ENCODE measurements at regions not wholly inside any gene's neighbourhood (a gene's known extent, or its start where the extent isn't known, plus 50 kb on each side); places are given as distances from the start of the nearest gene placed in this dataset.
A peak's percentile ranks its signal among the peaks of the same experiment; 100 is the strongest.
"Not testable (repeated sequence)": the region's sequence is repeated elsewhere in the genome, so short reads cannot be mapped to it uniquely, and the experiment has no call there.

DNA sequence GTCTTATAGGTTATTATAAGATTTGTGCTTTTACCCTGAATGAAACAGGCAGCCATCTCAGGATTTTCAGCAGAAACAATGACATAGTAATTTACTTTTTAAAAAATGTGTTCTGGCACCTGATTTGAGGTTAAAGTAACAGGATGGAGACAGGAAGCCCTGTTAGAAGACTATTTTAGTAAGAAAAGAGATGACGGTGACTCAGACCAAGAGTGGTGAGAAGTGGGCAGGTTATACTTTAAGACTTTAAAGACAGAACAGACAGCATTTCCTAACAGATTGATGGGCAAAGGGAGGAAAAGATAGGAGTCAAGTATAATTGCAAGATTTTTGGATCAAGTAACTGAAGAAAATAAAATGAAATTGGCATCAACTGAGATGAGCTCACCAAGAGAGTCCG, 436.8 kb upstream of the NR5A2 start:
- TF ChIP-seq, protein P1, sequence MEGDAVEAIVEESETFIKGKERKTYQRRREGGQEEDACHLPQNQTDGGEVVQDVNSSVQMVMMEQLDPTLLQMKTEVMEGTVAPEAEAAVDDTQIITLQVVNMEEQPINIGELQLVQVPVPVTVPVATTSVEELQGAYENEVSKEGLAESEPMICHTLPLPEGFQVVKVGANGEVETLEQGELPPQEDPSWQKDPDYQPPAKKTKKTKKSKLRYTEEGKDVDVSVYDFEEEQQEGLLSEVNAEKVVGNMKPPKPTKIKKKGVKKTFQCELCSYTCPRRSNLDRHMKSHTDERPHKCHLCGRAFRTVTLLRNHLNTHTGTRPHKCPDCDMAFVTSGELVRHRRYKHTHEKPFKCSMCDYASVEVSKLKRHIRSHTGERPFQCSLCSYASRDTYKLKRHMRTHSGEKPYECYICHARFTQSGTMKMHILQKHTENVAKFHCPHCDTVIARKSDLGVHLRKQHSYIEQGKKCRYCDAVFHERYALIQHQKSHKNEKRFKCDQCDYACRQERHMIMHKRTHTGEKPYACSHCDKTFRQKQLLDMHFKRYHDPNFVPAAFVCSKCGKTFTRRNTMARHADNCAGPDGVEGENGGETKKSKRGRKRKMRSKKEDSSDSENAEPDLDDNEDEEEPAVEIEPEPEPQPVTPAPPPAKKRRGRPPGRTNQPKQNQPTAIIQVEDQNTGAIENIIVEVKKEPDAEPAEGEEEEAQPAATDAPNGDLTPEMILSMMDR (IDR thresholded peaks at IDR 0.05; ENCODE audit: insufficient read depth, low read depth, low read length, missing control alignments) = no peak
- peak; percentile 48 for DNase-seq (ENCODE audit: low read depth)
- no peak overlapping the region for H3K4me3 ChIP-seq (ENCODE audit: low read depth, low read length)

DNA sequence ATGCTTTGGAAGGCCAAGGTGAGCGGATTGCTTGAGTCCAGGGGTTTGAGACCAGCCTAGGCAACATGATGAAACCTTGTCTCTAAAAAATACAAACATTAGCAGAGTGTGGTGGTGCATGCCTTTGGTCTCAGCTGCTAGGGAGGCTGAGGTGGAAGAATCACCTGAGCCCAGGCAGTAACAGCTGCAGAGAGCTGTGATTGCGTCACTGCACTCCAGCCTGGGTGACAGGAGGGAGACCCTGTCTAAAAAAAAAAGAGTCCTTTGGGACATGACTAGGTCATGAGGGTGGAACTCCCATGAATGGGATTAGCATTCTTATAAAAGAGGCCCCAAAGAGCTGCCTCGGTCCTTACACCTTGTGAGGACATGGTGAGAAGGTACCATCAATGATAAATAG, 436.0 kb upstream of the NR5A2 start:
- TF ChIP-seq, protein P1 (IDR thresholded peaks at IDR 0.05; ENCODE audit: insufficient read depth, low read depth, low read length, missing control alignments) = no peak
- no peak overlapping the region for H3K4me3 ChIP-seq (ENCODE audit: low read depth, low read length)
- DNase-seq (ENCODE audit: low read depth) = no peak

DNA sequence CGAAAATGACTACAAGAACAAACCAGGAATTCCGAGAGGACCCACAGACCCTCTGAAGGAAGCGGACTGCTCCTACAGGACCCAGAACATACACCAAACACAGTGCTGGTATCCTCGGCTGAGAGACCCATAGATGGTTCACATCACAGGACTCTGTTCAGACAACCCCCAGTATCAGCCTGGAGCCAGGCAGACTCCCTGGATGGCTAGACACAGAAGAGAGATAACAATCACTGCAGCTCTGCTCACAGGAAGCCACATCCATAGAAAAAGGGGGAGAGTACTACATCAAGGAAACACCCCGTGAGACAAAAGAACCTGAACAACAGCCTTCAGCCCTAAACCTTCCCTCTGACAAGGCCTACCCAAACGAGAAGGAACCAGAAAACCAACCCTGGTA, 434.0 kb upstream of the NR5A2 start:
- no peak for DNase-seq (ENCODE audit: low read depth)
- H3K4me3 ChIP-seq (ENCODE audit: low read depth, low read length) = no peak overlapping the region
- TF ChIP-seq, protein P1 (IDR thresholded peaks at IDR 0.05; ENCODE audit: insufficient read depth, low read depth, low read length, missing control alignments) = no peak

DNA sequence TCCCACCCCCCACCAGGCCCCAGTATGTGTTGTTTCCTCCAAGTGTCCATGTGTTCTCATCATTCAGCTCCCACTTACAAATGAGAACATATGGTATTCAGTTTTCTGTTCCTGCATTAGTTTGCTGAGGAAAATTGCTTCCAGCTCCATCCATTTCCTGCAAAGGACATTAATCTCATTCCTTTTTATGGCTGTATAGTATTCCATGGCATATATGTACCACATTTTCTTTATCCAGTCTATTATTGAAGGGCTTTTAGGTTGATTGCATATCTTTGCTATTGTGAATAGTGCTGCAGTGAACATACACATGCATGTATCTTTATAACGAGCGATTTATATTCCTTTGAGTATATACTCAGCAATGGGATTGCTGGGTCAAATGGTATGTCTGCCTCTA, 431.1 kb upstream of the NR5A2 start:
- DNase-seq (ENCODE audit: low read depth); H3K4me3 ChIP-seq (ENCODE audit: low read depth, low read length): not testable (repeated sequence)

DNA sequence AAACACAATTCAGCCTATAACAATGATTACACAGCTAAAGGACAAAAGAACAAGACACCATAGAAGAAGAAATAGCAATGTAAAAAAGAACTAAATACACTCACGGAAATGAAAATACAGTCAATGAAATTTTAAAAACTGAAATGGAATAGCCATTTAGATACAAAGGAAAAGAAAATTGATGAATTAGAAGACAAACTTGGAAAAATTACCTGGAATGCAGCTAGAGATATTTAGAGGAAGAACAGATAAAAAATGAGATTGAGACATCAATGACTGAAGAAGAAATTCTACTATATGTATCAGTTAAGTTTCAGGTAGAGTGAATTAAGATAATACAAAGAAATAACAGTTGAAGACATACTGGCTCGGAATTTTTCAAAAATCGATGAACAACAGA, 430.4 kb upstream of the NR5A2 start:
- TF ChIP-seq, protein P1 (IDR thresholded peaks at IDR 0.05; ENCODE audit: insufficient read depth, low read depth, low read length, missing control alignments) = no peak
- no peak for DNase-seq (ENCODE audit: low read depth)

DNA sequence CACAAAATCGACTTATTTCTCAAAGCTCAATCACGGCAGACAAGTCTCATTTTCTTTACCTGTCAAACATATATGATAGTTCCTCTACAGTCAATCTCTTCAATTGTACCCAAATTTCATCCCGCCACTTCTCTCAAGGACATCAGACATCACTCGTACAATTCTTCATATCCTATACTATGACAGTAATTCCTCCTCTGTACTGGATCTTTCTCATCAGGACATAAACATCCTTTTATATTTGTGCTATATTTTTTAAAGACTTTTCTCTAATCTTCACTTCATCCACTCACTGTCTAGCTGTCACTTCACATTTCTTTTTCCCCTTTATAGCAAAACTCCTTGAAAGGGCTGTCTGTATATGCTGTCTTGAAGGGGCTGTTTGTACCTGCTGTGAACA, 419.1 kb upstream of the NR5A2 start:
- H3K4me3 ChIP-seq (ENCODE audit: low read depth, low read length) = no peak overlapping the region
- TF ChIP-seq, protein P1 (IDR thresholded peaks at IDR 0.05; ENCODE audit: insufficient read depth, low read depth, low read length, missing control alignments) = no peak
- DNase-seq (ENCODE audit: low read depth) = no peak

More for the DNA sequence above, 430.4 kb upstream of the NR5A2 start:
- no peak overlapping the region for H3K4me3 ChIP-seq (ENCODE audit: low read depth, low read length)

DNA sequence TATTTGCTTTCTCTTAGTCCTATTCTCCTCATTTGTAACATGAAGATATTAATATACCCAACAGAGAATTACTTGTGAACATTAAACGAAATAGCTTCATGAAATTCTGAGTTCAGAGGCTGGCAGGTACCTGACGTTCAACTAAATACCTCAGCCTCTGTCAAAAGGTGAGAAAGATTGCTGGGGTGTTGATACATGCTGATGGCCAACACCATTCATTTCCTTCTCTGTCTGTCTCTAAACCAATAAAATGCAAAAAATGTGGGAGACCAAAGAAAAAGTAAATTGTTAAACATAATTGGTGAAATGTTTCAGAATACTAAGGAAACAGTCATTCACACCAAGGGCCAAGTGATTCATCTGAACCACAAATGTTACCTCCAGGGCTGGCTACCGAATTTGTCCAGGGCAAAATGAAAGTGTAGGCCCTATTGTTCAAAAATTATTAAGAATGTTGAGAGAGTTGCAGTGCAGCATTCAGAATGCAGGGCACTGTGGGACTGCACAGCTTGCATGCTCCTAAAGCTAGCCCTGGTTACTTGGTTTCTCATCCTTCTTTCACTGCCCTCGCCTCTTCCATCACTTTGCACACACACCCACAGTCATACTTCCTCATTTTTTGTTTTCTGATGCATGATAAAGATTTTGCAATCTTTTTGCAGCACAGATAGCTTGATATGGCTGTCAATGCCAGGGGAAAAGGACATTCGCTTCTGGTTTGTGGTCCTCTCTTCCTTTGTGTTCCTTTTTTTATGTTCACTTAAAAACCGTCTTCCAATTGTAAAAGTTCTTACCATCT, 414.3 kb upstream of the NR5A2 start:
- TF ChIP-seq, protein P1 (IDR thresholded peaks at IDR 0.05; ENCODE audit: insufficient read depth, low read depth, low read length, missing control alignments) = no peak
- no peak overlapping the region for H3K4me3 ChIP-seq (ENCODE audit: low read depth, low read length)
- peak; percentile 7 for DNase-seq (ENCODE audit: low read depth)

Measured in GM12865 (cell line).